Fibroblast of the aortic adventitia (primary cell): ENCODE measurements at regions not wholly inside any gene's neighbourhood (a gene's known extent, or its start where the extent isn't known, plus 50 kb on each side); places are given as distances from the start of the nearest gene placed in this dataset.

Source experiments
- DNase-seq: peaks from one replicate; pipeline ENCODE4 v3.0.0-alpha.2; 2010; ENCODE audit warnings: low read depth
- H3K4me3 ChIP-seq: 2 replicates; pipeline ENCODE4 v1.5.1; 2011; ENCODE audit warnings: low read depth, mild to moderate bottlenecking, control low read depth, low read length, moderate library complexity
- TF ChIP-seq, protein P1 (sequence below): IDR thresholded peaks from 2 replicates; pipeline ENCODE4 v1.5.1; 2011; ENCODE audit warnings: mild to moderate bottlenecking, low read length, control low read depth, inconsistent platforms; ENCODE audit not compliant: insufficient read depth

DNA sequence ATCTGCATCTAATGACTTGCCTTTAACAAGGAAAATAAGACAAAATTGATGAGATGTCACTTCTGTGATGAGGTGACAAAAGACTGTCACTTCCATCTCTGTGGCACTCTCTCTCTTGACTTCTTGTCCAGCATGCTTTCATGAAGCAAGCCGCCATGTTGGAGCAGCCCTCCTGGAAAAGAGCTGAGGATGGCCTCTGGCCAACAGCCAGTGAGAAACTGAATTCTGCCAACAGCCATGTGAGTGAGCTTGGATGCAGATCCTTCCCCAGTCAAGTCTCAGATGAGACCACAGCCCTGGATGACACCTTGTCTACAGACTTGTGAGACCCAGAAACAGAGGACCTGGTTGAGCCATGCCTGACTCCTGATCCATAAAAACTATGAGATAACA lies 412.6 kb upstream of the SHH start:
- DNase-seq: no peak
- H3K4me3 ChIP-seq: no peak overlapping the region
- TF ChIP-seq, protein P1, sequence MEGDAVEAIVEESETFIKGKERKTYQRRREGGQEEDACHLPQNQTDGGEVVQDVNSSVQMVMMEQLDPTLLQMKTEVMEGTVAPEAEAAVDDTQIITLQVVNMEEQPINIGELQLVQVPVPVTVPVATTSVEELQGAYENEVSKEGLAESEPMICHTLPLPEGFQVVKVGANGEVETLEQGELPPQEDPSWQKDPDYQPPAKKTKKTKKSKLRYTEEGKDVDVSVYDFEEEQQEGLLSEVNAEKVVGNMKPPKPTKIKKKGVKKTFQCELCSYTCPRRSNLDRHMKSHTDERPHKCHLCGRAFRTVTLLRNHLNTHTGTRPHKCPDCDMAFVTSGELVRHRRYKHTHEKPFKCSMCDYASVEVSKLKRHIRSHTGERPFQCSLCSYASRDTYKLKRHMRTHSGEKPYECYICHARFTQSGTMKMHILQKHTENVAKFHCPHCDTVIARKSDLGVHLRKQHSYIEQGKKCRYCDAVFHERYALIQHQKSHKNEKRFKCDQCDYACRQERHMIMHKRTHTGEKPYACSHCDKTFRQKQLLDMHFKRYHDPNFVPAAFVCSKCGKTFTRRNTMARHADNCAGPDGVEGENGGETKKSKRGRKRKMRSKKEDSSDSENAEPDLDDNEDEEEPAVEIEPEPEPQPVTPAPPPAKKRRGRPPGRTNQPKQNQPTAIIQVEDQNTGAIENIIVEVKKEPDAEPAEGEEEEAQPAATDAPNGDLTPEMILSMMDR: no peak

DNA sequence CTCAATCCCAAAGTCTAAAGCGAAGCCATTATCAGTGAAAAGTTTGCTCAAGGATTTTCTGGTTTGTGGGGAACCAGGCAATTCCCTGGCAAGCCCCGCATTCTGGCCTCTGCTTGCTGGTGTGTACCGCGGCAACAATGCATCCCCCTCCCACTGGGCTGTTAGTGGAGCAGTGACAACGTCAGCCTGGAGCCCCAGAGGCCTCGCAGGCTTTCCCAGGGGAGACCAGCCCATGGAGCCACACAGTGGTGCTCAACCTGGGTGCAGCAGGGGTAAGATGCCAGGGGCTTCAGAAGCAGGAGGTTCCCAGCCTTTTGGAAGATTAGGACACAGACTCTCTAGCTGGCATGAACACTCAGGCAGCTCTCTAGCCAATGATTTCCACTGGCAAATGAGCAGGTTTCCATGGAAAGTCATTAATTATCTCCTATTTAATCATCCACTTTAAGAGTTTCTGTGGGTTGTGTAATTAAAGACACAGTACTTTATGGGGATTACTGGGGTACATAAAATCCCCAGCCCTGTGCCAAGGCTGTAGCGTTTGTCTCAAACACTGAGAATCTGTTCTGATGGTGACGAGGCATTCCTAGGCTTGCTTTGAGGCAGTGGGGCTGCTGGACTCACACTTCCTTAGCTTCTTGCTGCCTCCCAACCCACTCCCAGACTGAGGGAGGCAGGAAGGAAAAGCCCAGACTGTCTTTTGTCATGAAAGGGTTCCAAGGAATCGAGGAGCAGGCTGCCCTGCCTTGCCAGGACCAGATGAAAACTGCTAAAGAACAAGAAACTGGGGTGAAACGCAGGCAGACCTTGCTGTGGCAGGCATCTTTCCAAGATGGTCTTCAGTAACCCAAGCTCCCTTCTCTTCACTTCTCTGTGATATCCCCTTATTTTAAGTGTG lies 411.9 kb upstream of the SHH start:
- DNase-seq: no peak
- TF ChIP-seq, protein P1: no peak
- no peak overlapping the region for H3K4me3 ChIP-seq

DNA sequence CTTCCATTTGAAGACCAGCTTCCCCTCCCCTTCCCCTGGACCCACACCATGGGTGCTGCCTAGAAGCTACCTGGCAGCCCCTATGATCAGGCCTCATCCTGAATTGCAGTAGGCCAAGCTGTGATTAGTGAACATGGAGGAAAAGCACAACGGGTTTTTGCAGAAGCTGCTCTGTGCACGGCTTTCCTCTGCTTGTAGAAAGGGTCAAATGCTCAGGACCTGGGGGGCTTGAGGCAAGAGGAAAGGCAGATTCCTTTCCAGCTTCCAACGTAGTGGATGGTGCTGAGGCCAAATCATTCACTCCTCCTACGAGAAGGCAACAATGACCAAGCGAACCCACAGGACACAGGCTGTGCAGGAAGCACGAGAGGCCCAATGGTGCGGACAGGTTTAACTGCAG lies 410.3 kb upstream of the SHH start:
- TF ChIP-seq, protein P1: no peak
- H3K4me3 ChIP-seq: no peak overlapping the region
- DNase-seq: no peak

DNA sequence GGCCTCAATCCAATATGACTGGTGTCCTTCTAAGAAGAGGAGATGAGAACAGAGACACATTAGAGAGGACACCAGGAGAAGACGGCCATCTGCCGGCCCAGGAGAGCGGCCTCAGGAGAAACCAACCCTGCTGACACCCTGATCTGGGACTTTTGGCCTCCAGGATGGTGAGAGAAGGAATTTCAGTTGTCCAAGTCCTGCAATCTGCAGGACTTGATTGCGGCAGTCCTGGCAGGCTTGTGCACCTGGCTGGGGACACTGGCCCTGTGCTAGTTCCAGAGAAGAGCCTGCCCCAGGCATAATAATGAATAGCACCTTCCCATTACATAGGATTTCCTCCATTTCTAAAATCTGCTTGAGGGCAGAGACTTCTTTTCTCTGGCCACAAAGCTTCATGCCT lies 409.9 kb upstream of the SHH start:
- DNase-seq: no peak
- TF ChIP-seq, protein P1: no peak
- no peak overlapping the region for H3K4me3 ChIP-seq

DNA sequence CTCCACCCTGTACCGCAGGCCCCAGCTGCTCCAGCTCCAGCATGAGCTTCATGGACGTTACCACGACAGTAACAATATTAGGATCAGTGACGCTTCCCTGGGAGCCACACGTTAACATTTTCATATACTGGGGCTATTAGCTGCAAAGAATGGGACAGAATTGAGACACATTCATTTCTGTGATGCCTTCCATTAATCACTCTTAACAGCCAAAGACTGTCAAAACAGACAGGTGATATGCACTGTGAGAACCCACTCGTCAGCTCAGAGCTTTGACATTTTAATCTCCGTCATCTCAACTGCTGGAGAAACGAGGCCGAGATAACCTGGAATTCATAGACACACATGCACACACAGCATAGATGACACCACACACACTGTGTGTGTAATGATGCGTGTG lies 408.4 kb upstream of the SHH start:
- H3K4me3 ChIP-seq: no peak overlapping the region
- TF ChIP-seq, protein P1: no peak

DNA sequence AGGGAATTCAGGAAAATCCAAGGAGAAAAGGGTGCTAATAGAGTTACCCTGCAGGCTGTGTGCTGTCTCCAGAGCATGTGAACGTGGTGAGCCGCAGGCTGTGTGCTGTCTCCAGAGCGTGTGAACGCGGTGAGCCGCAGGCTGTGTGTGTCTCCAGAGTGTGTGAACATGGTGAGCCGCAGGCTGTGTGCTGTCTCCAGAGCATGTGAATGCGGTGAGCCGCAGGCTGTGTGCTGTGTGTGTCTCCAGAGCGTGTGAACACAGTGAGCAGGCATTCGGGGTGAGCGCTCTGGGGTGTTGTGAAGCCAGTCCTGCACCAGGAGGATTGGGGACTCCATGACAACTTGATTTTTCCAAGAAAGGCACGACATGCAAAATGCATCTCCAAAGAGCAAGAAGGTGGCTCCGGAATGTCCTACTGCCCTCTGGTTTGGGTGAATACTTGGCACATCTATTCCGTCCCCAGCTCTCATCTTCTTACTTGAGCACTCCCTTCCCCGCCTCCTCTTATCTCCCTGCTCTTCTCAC lies 407.9 kb upstream of the SHH start:
- DNase-seq: no peak
- H3K4me3 ChIP-seq: no peak overlapping the region
- TF ChIP-seq, protein P1: no peak

More for the DNA sequence above, 408.4 kb upstream of the SHH start:
- DNase-seq: no peak
